Esophagus (tissue), 2 donors: ENCODE measurements at regions not wholly inside any gene's neighbourhood (a gene's known extent, or its start where the extent isn't known, plus 50 kb on each side); places are given as distances from the start of the nearest gene placed in this dataset.

ENCODE experiments used
- H3K27ac ChIP-seq, 2 donors: one replicate each; pipeline ENCODE4 v1.5.1; 2013; ENCODE audit warnings: low read depth in 2 of 2, mild to moderate bottlenecking in 2 of 2, inconsistent platforms in 1 of 2, low read length in 1 of 2, moderate library complexity in 1 of 2
- H3K27me3 ChIP-seq, 2 donors: one replicate each; pipeline ENCODE4 v1.6.1; 2013; ENCODE audit warnings: low read length in 2 of 2, control low read depth in 1 of 2, mild to moderate bottlenecking in 1 of 2; ENCODE audit not compliant: insufficient read depth in 2 of 2, control insufficient read depth in 1 of 2
- H3K36me3 ChIP-seq, 2 donors: one replicate each; pipeline ENCODE4 v1.6.1; 2013; ENCODE audit warnings: low read length in 1 of 2; ENCODE audit not compliant: control insufficient read depth in 2 of 2, insufficient read depth in 2 of 2
- H3K4me1 ChIP-seq, 2 donors: one replicate each; pipeline ENCODE4 v1.6.1; 2013; ENCODE audit warnings: low read length in 1 of 2; ENCODE audit not compliant: control insufficient read depth in 2 of 2, insufficient read depth in 2 of 2
- H3K4me3 ChIP-seq, 2 donors: one replicate each; pipeline ENCODE4 v1.5.1; 2013; ENCODE audit warnings: low read length in 2 of 2, mild to moderate bottlenecking in 2 of 2, low read depth in 1 of 2, moderate library complexity in 1 of 2
- H3K9me3 ChIP-seq, 2 donors: one replicate each; pipeline ENCODE4 v1.6.1; 2013; ENCODE audit warnings: mild to moderate bottlenecking in 2 of 2, low read depth in 1 of 2, low read length in 1 of 2, moderate library complexity in 1 of 2; ENCODE audit not compliant: control insufficient read depth in 2 of 2, insufficient read depth in 1 of 2
- WGBS, 2 donors: extraction: QIAGEN DNeasy Blood & Tissue Kit; methylation state at CpG; one replicate each; pipeline ENCODE4 v1.1.7; 2013; 5-methylcytosine and 5-hydroxymethylcytosine counted together
- donor health status: healthy with polysubstance abuse.
- donor health status: Bipolar disorder and iron deficiency.

- 86 to 93% methylated on average over 3 of the region's 3 CpGs for WGBS, 2 donors
- no peaks in the 10 kb centered on the region for H3K27me3 ChIP-seq
Observed at GRCh38 chr11:100467821-100468508, 219.1 kb upstream of the ARHGAP42 start.

GRCh38 chr11:100469835-100470234 lies 217.3 kb upstream of the ARHGAP42 start:
- no peak overlapping the region for H3K27ac ChIP-seq
- no peaks in the 10 kb centered on the region for H3K27me3 ChIP-seq
- H3K4me1 ChIP-seq, result no peaks in the 10 kb centered on the region
- 38 to 42% methylated on average over 2 of the region's 2 CpGs for WGBS, 2 donors
- no peaks in the 10 kb centered on the region for H3K36me3 ChIP-seq
- no peaks in the 10 kb centered on the region for H3K9me3 ChIP-seq
- H3K4me3 ChIP-seq, result no peak overlapping the region

More at GRCh38 chr11:100467821-100468508, 219.1 kb upstream of the ARHGAP42 start:
- no peaks in the 10 kb centered on the region for H3K9me3 ChIP-seq
- H3K36me3 ChIP-seq, result no peaks in the 10 kb centered on the region
- H3K4me3 ChIP-seq, result no peak overlapping the region
- H3K4me1 ChIP-seq, result no peaks in the 10 kb centered on the region
- H3K27ac ChIP-seq, result no peak overlapping the region

GRCh38 chr11:100472727-100473389 lies 214.2 kb upstream of the ARHGAP42 start:
- no peaks in the 10 kb centered on the region for H3K9me3 ChIP-seq
- H3K27ac ChIP-seq, result no peak overlapping the region
- H3K27me3 ChIP-seq, result no peaks in the 10 kb centered on the region
- no peak overlapping the region for H3K4me3 ChIP-seq
- no peaks in the 10 kb centered on the region for H3K4me1 ChIP-seq
- WGBS, 2 donors, result 47 to 57% methylated on average over 2 of the region's 2 CpGs
- H3K36me3 ChIP-seq, result no peaks in the 10 kb centered on the region

GRCh38 chr11:100473390-100473740 lies 213.7 kb upstream of the ARHGAP42 start:
- Histone ChIP-seq H3K27me3 (no peaks in the 10 kb centered on the region), H3K36me3 (no peaks in the 10 kb centered on the region), H3K4me3 (no peak overlapping the region), H3K4me1 (no peaks in the 10 kb centered on the region), H3K27ac (no peak overlapping the region), H3K9me3 (no peaks in the 10 kb centered on the region)
- 74 to 86% methylated on average over 1 of the region's 1 CpG for WGBS, 2 donors

GRCh38 chr11:100484948-100485347 lies 202.1 kb upstream of the ARHGAP42 start:
- no peak overlapping the region for H3K4me3 ChIP-seq
- no peak overlapping the region for H3K27ac ChIP-seq
- H3K9me3 ChIP-seq, result peaks cover 0 to 3% of the 10 kb centered on the region in 2 donors
- WGBS, 2 donors, result 46 to 50% methylated on average over 2 of the region's 2 CpGs
- peaks cover 0 to 4% of the 10 kb centered on the region in 2 donors for H3K4me1 ChIP-seq
- no peaks in the 10 kb centered on the region for H3K36me3 ChIP-seq
- H3K27me3 ChIP-seq, result no peaks in the 10 kb centered on the region

GRCh38 chr11:100498780-100499179 lies 188.3 kb upstream of the ARHGAP42 start:
- WGBS, 2 donors, result 86 to 89% methylated on average over 3 of the region's 3 CpGs
- no peaks in the 10 kb centered on the region for H3K27me3 ChIP-seq
- no peak overlapping the region for H3K4me3 ChIP-seq
- H3K36me3 ChIP-seq, result no peaks in the 10 kb centered on the region
- H3K9me3 ChIP-seq, result no peaks in the 10 kb centered on the region
- no peaks in the 10 kb centered on the region for H3K4me1 ChIP-seq
- no peak overlapping the region for H3K27ac ChIP-seq

- H3K9me3 ChIP-seq, result no peaks in the 10 kb centered on the region
- H3K4me3 ChIP-seq, result no peak overlapping the region
- H3K27me3 ChIP-seq, result no peaks in the 10 kb centered on the region
- WGBS, 2 donors, result 87 to 97% methylated on average over 2 of the region's 2 CpGs
- no peaks in the 10 kb centered on the region for H3K36me3 ChIP-seq
- H3K4me1 ChIP-seq, result no peaks in the 10 kb centered on the region
- no peak overlapping the region for H3K27ac ChIP-seq
Observed at GRCh38 chr11:100501450-100501849, 185.6 kb upstream of the ARHGAP42 start.

- Histone ChIP-seq H3K4me3 (no peak overlapping the region), H3K36me3 (no peaks in the 10 kb centered on the region), H3K27ac (no peak overlapping the region), H3K9me3 (no peaks in the 10 kb centered on the region), H3K4me1 (no peaks in the 10 kb centered on the region), H3K27me3 (no peaks in the 10 kb centered on the region)
- WGBS, 2 donors, result 43 to 61% methylated on average over 2 of the region's 2 CpGs
Observed at GRCh38 chr11:100512475-100512874, 174.6 kb upstream of the ARHGAP42 start.

- Histone ChIP-seq H3K27ac (no peak overlapping the region), H3K4me1 (no peaks in the 10 kb centered on the region), H3K36me3 (no peaks in the 10 kb centered on the region), H3K9me3 (no peaks in the 10 kb centered on the region), H3K27me3 (no peaks in the 10 kb centered on the region), H3K4me3 (no peak overlapping the region)
Observed at GRCh38 chr11:100515087-100515486, 172.0 kb upstream of the ARHGAP42 start.

- 75 to 76% methylated on average over 4 of the region's 4 CpGs for WGBS, 2 donors
- no peaks in the 10 kb centered on the region for H3K36me3 ChIP-seq
- no peaks in the 10 kb centered on the region for H3K27me3 ChIP-seq
- no peak overlapping the region for H3K4me3 ChIP-seq
- H3K9me3 ChIP-seq, result peaks cover 0 to 6% of the 10 kb centered on the region in 2 donors
- no peak overlapping the region for H3K27ac ChIP-seq
- peaks cover 0 to 5% of the 10 kb centered on the region in 2 donors for H3K4me1 ChIP-seq
Observed at GRCh38 chr11:100525197-100525596, 161.9 kb upstream of the ARHGAP42 start.
